H9 (cell line): ENCODE measurements at regions not wholly inside any gene's neighbourhood (a gene's known extent, or its start where the extent isn't known, plus 50 kb on each side); places are given as distances from the start of the nearest gene placed in this dataset.

ENCODE experiments used
- DNase-seq: peaks from one replicate; pipeline ENCODE4 v3.0.0-alpha.2; 2017
- H2AFZ ChIP-seq: one replicate; pipeline ENCODE4 v1.6.1; 2013; ENCODE audit warnings: mild to moderate bottlenecking, low read length, control low read depth, moderate library complexity
- H2AK5ac ChIP-seq: 2 replicates; pipeline ENCODE4 v1.6.1; 2013; ENCODE audit warnings: low read length, control low read depth, mixed read lengths; ENCODE audit not compliant: insufficient read length
- H2BK120ac ChIP-seq: one replicate; pipeline ENCODE4 v1.6.1; 2013; ENCODE audit warnings: low read depth, mild to moderate bottlenecking, low read length, control low read depth, inconsistent platforms; ENCODE audit not compliant: poor library complexity, severe bottlenecking
- H2BK12ac ChIP-seq: 2 replicates; pipeline ENCODE4 v1.6.1; 2013; ENCODE audit warnings: low read length, control low read depth, mixed read lengths, low read depth; ENCODE audit not compliant: insufficient read length
- H2BK15ac ChIP-seq: 2 replicates; pipeline ENCODE4 v1.6.1; 2013; ENCODE audit warnings: low read depth, low read length, control low read depth
- H2BK20ac ChIP-seq: one replicate; pipeline ENCODE4 v1.6.1; 2013; ENCODE audit warnings: low read depth, mild to moderate bottlenecking, low read length, control low read depth, inconsistent platforms; ENCODE audit not compliant: poor library complexity, severe bottlenecking
- H2BK5ac ChIP-seq: 2 replicates; pipeline ENCODE4 v1.6.1; 2013; ENCODE audit warnings: low read length, control low read depth, mixed read lengths; ENCODE audit not compliant: insufficient read length
- H3K14ac ChIP-seq: 2 replicates; pipeline ENCODE4 v1.6.1; 2013; ENCODE audit warnings: low read length, control low read depth; ENCODE audit not compliant: insufficient read depth
- H3K18ac ChIP-seq: 2 replicates; pipeline ENCODE4 v1.6.1; 2013; ENCODE audit warnings: low read depth, mild to moderate bottlenecking, mixed read lengths, low read length, control low read depth; ENCODE audit not compliant: insufficient read length
- H3K23ac ChIP-seq: 2 replicates; pipeline ENCODE4 v1.6.1; 2013; ENCODE audit warnings: low read length, control low read depth, mixed read lengths, low read depth; ENCODE audit not compliant: insufficient read length
- H3K23me2 ChIP-seq: 2 replicates; pipeline ENCODE4 v1.6.1; 2013; ENCODE audit warnings: low read depth, mild to moderate bottlenecking, mixed read lengths, low read length, control low read depth; ENCODE audit not compliant: insufficient read length, poor library complexity, severe bottlenecking
- H3K27ac ChIP-seq: 2 replicates; pipeline ENCODE4 v1.5.1; 2013; ENCODE audit warnings: low read length, control low read depth, mixed read lengths, low read depth; ENCODE audit not compliant: insufficient read length
- H3K27me3 ChIP-seq: 2 replicates; pipeline ENCODE4 v1.6.1; 2013; ENCODE audit warnings: low read length, control low read depth, inconsistent platforms; ENCODE audit not compliant: insufficient read depth
- H3K4ac ChIP-seq: 2 replicates; pipeline ENCODE4 v1.6.1; 2013; ENCODE audit warnings: low read depth, mild to moderate bottlenecking, control low read depth, inconsistent platforms, low read length, moderate library complexity
- H3K4me1 ChIP-seq: 2 replicates; pipeline ENCODE4 v1.6.1; 2013; ENCODE audit warnings: low read length, control low read depth, inconsistent platforms; ENCODE audit not compliant: insufficient read depth
- H3K4me2 ChIP-seq: 2 replicates; pipeline ENCODE4 v1.6.1; 2013; ENCODE audit warnings: low read length, control low read depth, mixed read lengths; ENCODE audit not compliant: insufficient read length, insufficient read depth
- H3K56ac ChIP-seq: 2 replicates; pipeline ENCODE4 v1.6.1; 2013; ENCODE audit warnings: low read depth, mild to moderate bottlenecking, mixed read lengths, low read length, control low read depth; ENCODE audit not compliant: insufficient read length
- H3K79me1 ChIP-seq: 2 replicates; pipeline ENCODE4 v1.6.1; 2013; ENCODE audit warnings: low read depth, mild to moderate bottlenecking, moderate library complexity, low read length, control low read depth, inconsistent platforms; ENCODE audit not compliant: insufficient read depth, poor library complexity, severe bottlenecking
- H3K79me2 ChIP-seq: 2 replicates; pipeline ENCODE4 v1.6.1; 2013; ENCODE audit warnings: low read length, control low read depth, inconsistent platforms; ENCODE audit not compliant: insufficient read depth
- H3K9ac ChIP-seq: 2 replicates; pipeline ENCODE4 v1.6.1; 2013; ENCODE audit warnings: low read length, control low read depth, mixed read lengths; ENCODE audit not compliant: insufficient read length; ENCODE audit errors: extremely low read depth
- H3K9me3 ChIP-seq: one replicate; pipeline ENCODE4 v1.6.1; 2013; ENCODE audit warnings: low read depth, low read length, inconsistent platforms; ENCODE audit not compliant: control insufficient read depth
- H3T11ph ChIP-seq: one replicate; pipeline ENCODE4 v1.6.1; 2013; ENCODE audit warnings: mild to moderate bottlenecking, low read length, control low read depth, inconsistent platforms
- H4K20me1 ChIP-seq: one replicate; pipeline ENCODE4 v1.6.1; 2013; ENCODE audit not compliant: control insufficient read depth, insufficient read length, insufficient read depth
- H4K5ac ChIP-seq: 2 replicates; pipeline ENCODE4 v1.6.1; 2013; ENCODE audit warnings: low read depth, mild to moderate bottlenecking, mixed read lengths, low read length, control low read depth; ENCODE audit not compliant: insufficient read length
- H4K8ac ChIP-seq: replicated peaks from 2 replicates; pipeline ENCODE4 v1.6.1; 2013; ENCODE audit warnings: low read length, control low read depth, mixed read lengths, low read depth; ENCODE audit not compliant: insufficient read length
- H4K91ac ChIP-seq: 2 replicates; pipeline ENCODE4 v1.6.1; 2013; ENCODE audit warnings: low read depth, mild to moderate bottlenecking, moderate library complexity, mixed read lengths, low read length, control low read depth; ENCODE audit not compliant: insufficient read length
- H3K27ac Mint-ChIP-seq, 3 experiments: 2 replicates in 2 of 3; 3 replicates in 1 of 3; pipeline ENCODE4 v1.8.0; 2020 to 2021; ENCODE audit warnings: mixed read lengths in 3 of 3, mild to moderate bottlenecking in 1 of 3, moderate library complexity in 1 of 3
- H3K27me3 Mint-ChIP-seq: 2 replicates; pipeline ENCODE4 v1.8.0; 2021; ENCODE audit warnings: low read depth, mild to moderate bottlenecking, moderate library complexity, mixed read lengths
- H3K36me3 Mint-ChIP-seq, 3 experiments: 2 replicates in 2 of 3; 3 replicates in 1 of 3; pipeline ENCODE4 v1.8.0; 2020 to 2021; ENCODE audit warnings: low read depth in 3 of 3, mixed read lengths in 3 of 3; ENCODE audit not compliant: insufficient read depth in 1 of 3
- H3K4me1 Mint-ChIP-seq, 2 experiments: 2 replicates each; pipeline ENCODE4 v1.8.0; 2020; ENCODE audit warnings: mixed read lengths in 2 of 2
- H3K4me3 Mint-ChIP-seq, 2 experiments: 2 replicates in 1 of 2; 3 replicates in 1 of 2; pipeline ENCODE4 v1.8.0; 2020 to 2021; ENCODE audit warnings: mild to moderate bottlenecking in 2 of 2, mixed read lengths in 2 of 2, moderate library complexity in 1 of 2
- H3K9me3 Mint-ChIP-seq, 2 experiments: 2 replicates in 1 of 2; 3 replicates in 1 of 2; pipeline ENCODE4 v1.8.0; 2020; ENCODE audit warnings: mild to moderate bottlenecking in 2 of 2, mixed read lengths in 2 of 2, moderate library complexity in 1 of 2
- CTCF ChIP-seq: fragments of 200-600 bp; sonication (generic); conservative IDR thresholded peaks from 3 replicates; pipeline ENCODE4 v1.8.0; 2021; ENCODE audit warnings: antibody characterized with exemption, mild to moderate bottlenecking
- WGBS: extraction: QIAGEN DNeasy Blood & Tissue Kit; methylation state at CpG from one replicate; pipeline ENCODE4 v1.1.7; 2013; ENCODE audit warnings: missing lambda C conversion rate, low lambda C conversion rate, mixed read lengths; ENCODE audit not compliant: insufficient read length; ENCODE audit errors: extremely low coverage; 5-methylcytosine and 5-hydroxymethylcytosine counted together

GRCh38 chr10:78802431-78802830, 266.3 kb upstream of the ZMIZ1 start:
- DNase-seq, result no peak
- H3K9me3 ChIP-seq, result no peaks in the 10 kb centered on the region
- H3K23me2 ChIP-seq, result no peaks in the 10 kb centered on the region
- H2AFZ ChIP-seq, result no peak overlapping the region
- no peak overlapping the region for H3K27ac ChIP-seq
- WGBS, result no CpG with 5 or more reads among the region's 4 CpGs
- H3K79me2 ChIP-seq, result no peaks in the 10 kb centered on the region
- H4K5ac ChIP-seq, result no peak overlapping the region
- H3K14ac ChIP-seq, result no peak overlapping the region
- no peak overlapping the region for H3K27ac Mint-ChIP-seq
- H2AK5ac ChIP-seq, result no peak overlapping the region
- H3K4me2 ChIP-seq, result no peak overlapping the region
- H3K9me3 Mint-ChIP-seq, result no peaks in the 10 kb centered on the region
- H4K20me1 ChIP-seq, result no peaks in the 10 kb centered on the region
- H3K9ac ChIP-seq, result no peak overlapping the region
- TF ChIP-seq CTCF, result no peak
- H4K8ac ChIP-seq, result no peak overlapping the region
- no peak overlapping the region for H4K91ac ChIP-seq
- no peaks in the 10 kb centered on the region for H3K4me1 ChIP-seq
- H3K23ac ChIP-seq, result no peak overlapping the region
- H3K4me1 Mint-ChIP-seq, result peaks cover 5 to 16% of the 10 kb centered on the region in 2 experiments
- no peaks in the 10 kb centered on the region; the same call in 1 of the 2 replicates for H3K27me3 ChIP-seq
- no peak overlapping the region for H3T11ph ChIP-seq
- no peaks in the 10 kb centered on the region; a peak in 1 of 7 replicates for H3K36me3 Mint-ChIP-seq
- H3K56ac ChIP-seq, result no peak overlapping the region
- no peak overlapping the region for H3K4ac ChIP-seq
- no peak overlapping the region for H2BK12ac ChIP-seq
- no peak overlapping the region for H2BK5ac ChIP-seq
- H3K4me3 Mint-ChIP-seq, result no peak overlapping the region
- no peak overlapping the region for H2BK120ac ChIP-seq
- H3K27me3 Mint-ChIP-seq, result peaks cover 62% of the 10 kb centered on the region
- no peak overlapping the region for H2BK15ac ChIP-seq
- no peaks in the 10 kb centered on the region for H3K79me1 ChIP-seq
- H2BK20ac ChIP-seq, result no peak overlapping the region
- no peak overlapping the region for H3K18ac ChIP-seq
